ENCODE measurements at regions not wholly inside any gene's neighbourhood (a gene's known extent, or its start where the extent isn't known, plus 50 kb on each side); places are given as distances from the start of the nearest gene placed in this dataset.

DNA sequence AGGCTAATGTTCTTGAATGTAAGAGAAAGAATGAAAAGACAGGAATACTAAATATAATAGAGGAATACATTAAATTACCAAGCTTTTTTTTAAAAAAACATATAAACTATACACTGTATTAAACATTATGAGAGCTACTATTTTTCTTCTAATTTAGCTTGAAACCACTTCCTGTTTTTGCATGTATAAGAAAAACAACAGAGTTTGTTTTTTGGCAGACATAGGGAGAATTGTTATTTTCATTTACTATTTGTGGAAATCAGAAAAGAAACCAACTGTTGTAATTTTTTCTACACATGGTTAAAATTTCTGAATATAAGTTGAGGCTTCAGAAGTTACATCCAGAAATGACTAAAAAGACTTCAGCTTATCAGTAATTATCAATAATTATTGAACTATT is 991.8 kb upstream of the GJE1 start:
- no peaks in the 10 kb centered on the region for H3K9me3 Mint-ChIP-seq
- no peaks in the 10 kb centered on the region for H3K4me1 Mint-ChIP-seq (ENCODE audit: low read depth)
- H3K27me3 Mint-ChIP-seq (ENCODE audit: insufficient read depth) = peaks cover 3% of the 10 kb centered on the region
- DNase-seq (ENCODE audit: low spot score) = no peak
- no peak overlapping the region for H3K4me3 Mint-ChIP-seq
- H3K36me3 Mint-ChIP-seq (ENCODE audit: low read depth) = no peaks in the 10 kb centered on the region
- H3K27ac Mint-ChIP-seq = no peak overlapping the region
- intact Hi-C loops (cut with micrococcal nuclease) = no loop called here

DNA sequence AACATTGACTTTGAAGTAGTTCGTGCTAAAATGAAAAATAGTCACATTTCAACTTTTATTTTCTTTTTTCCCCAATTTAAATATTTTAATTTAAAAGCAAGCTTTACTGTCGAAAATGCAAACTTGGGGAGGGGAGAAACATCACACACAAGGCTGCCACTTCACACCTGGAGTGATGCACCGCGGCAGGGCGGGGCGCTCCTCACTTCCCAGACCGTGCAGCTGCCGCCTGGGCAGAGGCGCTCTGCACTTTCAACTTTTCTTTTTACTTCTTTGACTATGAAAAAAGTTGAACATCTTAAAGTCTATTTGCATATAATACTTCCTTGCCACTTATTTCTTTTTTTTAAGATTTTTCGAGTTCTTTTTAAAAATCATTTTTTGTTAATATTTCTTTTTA is 993.3 kb upstream of the GJE1 start:
- Mint-ChIP-seq H3K4me3 (no peak overlapping the region), H3K9me3 (no peaks in the 10 kb centered on the region), H3K4me1 (ENCODE audit: low read depth) (no peaks in the 10 kb centered on the region), H3K27me3 (ENCODE audit: insufficient read depth) (peaks cover 3% of the 10 kb centered on the region), H3K27ac (no peak overlapping the region), H3K36me3 (ENCODE audit: low read depth) (no peaks in the 10 kb centered on the region)
- no peak for DNase-seq (ENCODE audit: low spot score)
- intact Hi-C loops (cut with micrococcal nuclease) = loop anchor here (10.0 kb wide), 1 partner anchor 425 kb away; no protein-coding TSS in a partner anchor

DNA sequence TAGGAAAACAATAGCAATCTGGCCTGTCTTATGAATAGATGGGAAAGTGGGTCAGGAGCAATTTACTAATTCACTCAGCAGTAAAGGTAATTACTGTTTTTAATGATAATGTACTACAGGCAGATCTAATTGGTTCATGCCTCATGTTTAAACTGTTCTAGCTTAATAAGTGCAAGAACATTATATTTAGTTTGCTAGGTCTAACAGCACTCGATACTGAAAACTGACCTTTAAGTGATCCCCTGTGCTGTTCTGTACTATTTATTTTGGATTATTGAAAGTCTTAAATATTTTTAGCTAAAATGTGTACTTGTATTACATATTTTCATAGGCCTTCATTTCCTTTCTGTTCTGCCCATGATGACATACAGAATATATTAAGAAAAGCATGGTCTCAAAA is 998.0 kb upstream of the GJE1 start:
- no peak overlapping the region for H3K4me3 Mint-ChIP-seq
- H3K4me1 Mint-ChIP-seq (ENCODE audit: low read depth) = no peaks in the 10 kb centered on the region
- no peaks in the 10 kb centered on the region for H3K36me3 Mint-ChIP-seq (ENCODE audit: low read depth)
- no peak overlapping the region for H3K27ac Mint-ChIP-seq
- H3K27me3 Mint-ChIP-seq (ENCODE audit: insufficient read depth) = peaks cover 1% of the 10 kb centered on the region
- intact Hi-C loops (cut with micrococcal nuclease) = loop anchor here (10.0 kb wide), 1 partner anchor 430 kb away; no protein-coding TSS in a partner anchor
- H3K9me3 Mint-ChIP-seq = no peaks in the 10 kb centered on the region
- no peak for DNase-seq (ENCODE audit: low spot score)

DNA sequence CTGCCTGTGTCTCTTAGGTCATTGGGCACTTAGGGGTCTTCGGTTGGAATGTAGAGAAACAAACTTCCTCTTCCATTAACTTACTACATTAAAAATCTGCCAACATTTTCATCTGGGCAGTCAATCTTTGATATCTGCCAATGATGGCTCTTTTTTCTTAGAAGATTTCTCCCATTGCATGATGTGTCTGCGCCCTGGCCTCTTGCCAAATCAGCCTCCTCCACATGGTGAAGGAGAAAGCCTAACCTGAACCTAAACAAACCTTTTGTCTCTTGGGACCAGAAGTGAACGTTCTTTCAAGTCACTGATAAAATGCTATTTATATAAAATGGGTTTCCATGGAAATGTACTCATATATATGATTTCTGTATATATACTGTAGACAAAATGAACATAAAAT is 998.9 kb upstream of the GJE1 start:
- Mint-ChIP-seq H3K9me3 (no peaks in the 10 kb centered on the region), H3K27ac (no peak overlapping the region), H3K36me3 (ENCODE audit: low read depth) (no peaks in the 10 kb centered on the region), H3K4me3 (no peak overlapping the region), H3K27me3 (ENCODE audit: insufficient read depth) (peaks cover 3% of the 10 kb centered on the region), H3K4me1 (ENCODE audit: low read depth) (no peaks in the 10 kb centered on the region)
- intact Hi-C loops (cut with micrococcal nuclease) = loop anchor here (10.0 kb wide), 1 partner anchor 431 kb away; no protein-coding TSS in a partner anchor
- no peak for DNase-seq (ENCODE audit: low spot score)

DNA sequence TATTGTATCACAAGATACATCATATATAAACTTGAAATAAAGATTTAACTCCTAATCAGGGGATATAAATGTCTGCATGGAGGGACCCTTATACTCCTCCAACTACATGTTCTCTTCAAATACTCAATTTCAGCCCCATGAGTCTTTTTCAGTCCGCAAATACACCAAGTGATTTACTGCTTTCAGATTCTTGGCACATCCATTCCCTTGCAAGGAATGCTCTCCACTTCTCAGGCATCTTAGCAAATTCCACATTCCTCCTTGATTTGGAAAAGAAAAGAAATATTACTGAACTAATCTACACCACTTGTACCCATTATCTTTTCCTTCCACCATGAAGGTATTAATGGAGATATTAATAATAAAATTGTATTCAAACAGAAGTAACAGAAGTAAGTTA is 999.4 kb upstream of the GJE1 start:
- Mint-ChIP-seq H3K36me3 (ENCODE audit: low read depth) (no peaks in the 10 kb centered on the region), H3K27ac (no peak overlapping the region), H3K9me3 (no peaks in the 10 kb centered on the region), H3K27me3 (ENCODE audit: insufficient read depth) (peaks cover 3% of the 10 kb centered on the region), H3K4me3 (no peak overlapping the region), H3K4me1 (ENCODE audit: low read depth) (no peaks in the 10 kb centered on the region)
- intact Hi-C loops (cut with micrococcal nuclease) = loop anchor here (10.0 kb wide), 1 partner anchor 431 kb away; no protein-coding TSS in a partner anchor
- DNase-seq (ENCODE audit: low spot score) = no peak

DNA sequence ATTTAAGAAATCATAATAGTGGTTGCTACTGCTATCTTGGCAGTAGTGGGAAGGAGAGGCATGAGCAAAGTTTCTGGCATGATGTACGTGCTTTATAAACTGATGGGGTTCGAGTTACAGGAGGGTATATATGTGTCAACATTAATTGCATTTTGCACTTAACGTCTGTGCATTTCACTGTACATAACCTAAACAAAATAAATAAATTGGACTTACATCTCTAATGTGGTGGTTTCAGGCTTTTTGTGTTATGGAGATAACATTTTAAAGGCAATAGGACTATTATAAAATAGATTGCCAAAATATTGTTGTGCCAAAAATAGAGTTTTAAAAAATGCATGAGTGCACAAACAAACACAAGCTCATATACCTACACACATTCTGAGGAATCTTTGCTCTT is 1001.1 kb upstream of the GJE1 start:
- intact Hi-C loops (cut with micrococcal nuclease) = loop anchor here (10.0 kb wide), 1 partner anchor 433 kb away; no protein-coding TSS in a partner anchor
- H3K36me3 Mint-ChIP-seq (ENCODE audit: low read depth) = no peaks in the 10 kb centered on the region
- no peaks in the 10 kb centered on the region for H3K9me3 Mint-ChIP-seq
- DNase-seq (ENCODE audit: low spot score) = no peak
- no peak overlapping the region for H3K4me3 Mint-ChIP-seq
- H3K27ac Mint-ChIP-seq = no peak overlapping the region
- peaks cover 3% of the 10 kb centered on the region for H3K27me3 Mint-ChIP-seq (ENCODE audit: insufficient read depth)
- H3K4me1 Mint-ChIP-seq (ENCODE audit: low read depth) = no peaks in the 10 kb centered on the region

DNA sequence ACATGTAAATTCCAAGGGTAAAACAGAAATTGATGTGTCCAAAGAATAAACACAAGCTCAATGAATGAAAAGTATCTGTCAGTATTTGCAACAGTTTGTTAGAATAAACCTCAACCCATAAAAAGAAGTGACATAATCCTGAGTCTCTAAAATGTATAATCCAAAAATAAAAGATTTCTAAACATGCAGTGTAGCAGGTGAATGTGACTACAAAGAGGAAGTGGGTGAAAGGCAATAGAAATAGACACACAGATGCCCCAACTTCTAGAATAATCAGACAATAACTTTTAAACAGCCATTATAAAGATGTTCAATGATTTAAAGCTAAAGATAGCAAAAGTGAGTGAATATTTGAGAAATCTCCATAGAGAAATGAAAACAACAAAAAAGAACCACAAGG is 1009.2 kb upstream of the GJE1 start:
- Mint-ChIP-seq H3K36me3 (ENCODE audit: low read depth) (no peaks in the 10 kb centered on the region), H3K27me3 (ENCODE audit: insufficient read depth) (no peaks in the 10 kb centered on the region)
- intact Hi-C loops (cut with micrococcal nuclease) = no loop called here

DNA sequence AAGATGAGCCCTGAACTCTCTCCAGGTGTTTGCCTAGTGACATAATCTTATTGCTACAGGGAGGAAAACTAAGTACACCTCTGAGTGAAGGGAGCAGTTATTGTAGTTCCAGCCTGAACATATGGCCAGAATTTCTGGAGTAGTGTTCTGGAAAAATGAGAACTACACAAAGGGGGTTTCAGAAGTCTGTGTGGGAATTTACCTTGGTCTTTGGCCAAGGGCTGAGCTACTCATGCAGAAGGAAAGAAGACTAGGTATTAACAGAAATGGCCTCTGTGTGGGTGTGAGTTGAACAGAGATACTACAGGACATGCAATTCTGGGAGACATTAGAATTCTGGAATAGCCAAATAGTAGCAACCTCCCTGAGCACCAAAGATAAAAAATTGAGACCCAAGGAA is 1009.7 kb upstream of the GJE1 start:
- H3K4me1 Mint-ChIP-seq (ENCODE audit: low read depth) = no peaks in the 10 kb centered on the region
- no peaks in the 10 kb centered on the region for H3K36me3 Mint-ChIP-seq (ENCODE audit: low read depth)
- DNase-seq (ENCODE audit: low spot score) = no peak
- no peak overlapping the region for H3K4me3 Mint-ChIP-seq
- intact Hi-C loops (cut with micrococcal nuclease) = no loop called here
- H3K9me3 Mint-ChIP-seq = no peaks in the 10 kb centered on the region
- no peak overlapping the region for H3K27ac Mint-ChIP-seq
- no peaks in the 10 kb centered on the region for H3K27me3 Mint-ChIP-seq (ENCODE audit: insufficient read depth)

More for the DNA sequence above, 1009.2 kb upstream of the GJE1 start:
- no peak for DNase-seq (ENCODE audit: low spot score)
- H3K4me3 Mint-ChIP-seq = no peak overlapping the region
- H3K27ac Mint-ChIP-seq = no peak overlapping the region
- no peaks in the 10 kb centered on the region for H3K4me1 Mint-ChIP-seq (ENCODE audit: low read depth)
- no peaks in the 10 kb centered on the region for H3K9me3 Mint-ChIP-seq

DNA sequence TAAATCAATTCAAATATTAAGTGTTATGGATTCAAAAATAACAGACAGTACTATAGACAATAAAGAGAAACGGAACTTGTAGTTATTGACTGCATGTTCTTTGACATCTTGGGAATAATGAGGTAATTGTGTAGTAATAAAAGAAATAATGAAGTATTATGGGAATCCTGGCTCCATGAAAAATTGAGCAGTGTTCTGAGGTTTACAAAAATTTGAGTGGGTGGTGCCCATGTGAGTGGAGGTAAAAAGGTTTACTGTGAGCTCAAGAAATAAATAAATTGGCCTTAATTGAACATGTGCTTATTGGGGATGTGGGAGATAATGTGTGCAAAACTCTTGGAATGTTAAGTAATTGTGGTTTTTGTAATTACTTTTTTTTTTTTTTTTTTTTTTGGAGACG is 1013.7 kb upstream of the GJE1 start:
- Mint-ChIP-seq H3K27ac (no peak overlapping the region), H3K4me1 (ENCODE audit: low read depth) (no peaks in the 10 kb centered on the region), H3K4me3 (no peak overlapping the region), H3K9me3 (no peaks in the 10 kb centered on the region), H3K27me3 (ENCODE audit: insufficient read depth) (no peaks in the 10 kb centered on the region), H3K36me3 (ENCODE audit: low read depth) (no peaks in the 10 kb centered on the region)
- intact Hi-C loops (cut with micrococcal nuclease) = no loop called here
- no peak for DNase-seq (ENCODE audit: low spot score)

DNA sequence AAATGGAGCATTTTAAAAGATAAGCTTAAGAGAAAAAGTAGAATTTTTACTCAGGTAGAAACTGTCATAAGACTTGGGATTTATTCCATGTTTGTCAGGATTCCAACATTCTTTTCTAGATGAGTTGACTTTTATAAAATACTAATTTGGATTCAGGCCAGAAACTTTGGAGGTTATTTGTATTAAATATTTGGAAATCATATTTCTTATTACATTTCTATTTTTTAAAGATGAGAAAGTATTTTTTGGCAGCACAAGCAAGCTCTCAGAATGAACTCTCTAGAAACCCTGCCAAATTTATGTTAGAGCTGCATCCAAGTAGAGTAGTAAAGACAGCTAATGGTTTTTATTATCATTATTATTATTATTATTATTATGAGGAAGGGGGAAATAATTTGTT is 1014.9 kb upstream of the GJE1 start:
- DNase-seq (ENCODE audit: low spot score) = no peak
- Mint-ChIP-seq H3K36me3 (ENCODE audit: low read depth) (no peaks in the 10 kb centered on the region), H3K27ac (no peak overlapping the region), H3K4me3 (no peak overlapping the region), H3K27me3 (ENCODE audit: insufficient read depth) (no peaks in the 10 kb centered on the region), H3K4me1 (ENCODE audit: low read depth) (no peaks in the 10 kb centered on the region), H3K9me3 (no peaks in the 10 kb centered on the region)
- intact Hi-C loops (cut with micrococcal nuclease) = no loop called here

DNA sequence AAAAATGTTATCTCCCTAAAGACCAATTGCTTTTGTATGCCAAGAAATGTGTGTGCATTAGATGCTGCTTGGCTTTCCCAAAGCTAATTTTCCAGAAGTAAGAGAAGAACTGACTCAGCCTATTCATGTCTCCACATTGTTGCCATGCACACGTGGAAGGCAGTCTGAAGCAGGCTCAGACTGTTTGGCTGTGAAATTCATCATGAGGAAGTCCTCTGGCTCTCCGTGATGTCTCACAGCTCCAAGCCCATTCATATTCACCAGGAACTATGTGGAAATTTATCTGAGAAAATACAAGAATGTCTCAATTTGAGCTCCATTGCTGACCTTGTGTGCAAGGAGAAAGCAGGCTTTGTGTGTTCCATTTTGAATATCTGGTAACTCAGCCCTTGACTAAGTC is 1022.2 kb upstream of the GJE1 start:
- H3K4me3 Mint-ChIP-seq = no peak overlapping the region
- H3K27me3 Mint-ChIP-seq (ENCODE audit: insufficient read depth) = no peaks in the 10 kb centered on the region
- intact Hi-C loops (cut with micrococcal nuclease) = no loop called here
- H3K4me1 Mint-ChIP-seq (ENCODE audit: low read depth) = no peaks in the 10 kb centered on the region
- H3K27ac Mint-ChIP-seq = no peak overlapping the region
- no peaks in the 10 kb centered on the region for H3K36me3 Mint-ChIP-seq (ENCODE audit: low read depth)
- no peaks in the 10 kb centered on the region for H3K9me3 Mint-ChIP-seq
- no peak for DNase-seq (ENCODE audit: low spot score)

DNA sequence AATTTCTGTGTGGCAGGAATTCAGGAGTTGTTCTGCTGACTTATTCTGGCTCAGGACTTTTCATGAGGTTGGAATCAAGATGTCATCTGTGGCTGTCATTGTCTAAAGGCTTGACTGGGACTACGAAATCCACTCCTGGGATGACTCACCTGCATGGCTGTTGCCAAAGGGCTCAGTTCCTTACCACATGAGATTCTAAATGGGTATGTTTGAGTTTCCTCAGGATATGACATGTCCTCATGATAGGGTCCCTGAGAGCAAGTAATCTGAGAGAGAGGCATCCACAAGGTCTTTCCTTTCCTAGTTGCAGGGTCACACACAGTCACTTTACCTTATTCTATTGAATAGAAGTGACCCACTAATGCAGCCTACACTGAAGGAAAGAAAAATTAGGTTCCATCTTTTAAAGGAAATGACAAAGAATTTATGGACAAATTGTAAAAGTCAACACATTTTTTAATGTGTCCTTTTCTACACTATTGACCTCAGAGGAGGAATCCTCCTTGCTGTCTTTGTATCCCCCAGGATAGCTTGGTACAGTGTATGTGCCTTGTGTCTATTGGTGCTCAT is 1025.0 kb upstream of the GJE1 start:
- DNase-seq (ENCODE audit: low spot score) = no peak
- Mint-ChIP-seq H3K27me3 (ENCODE audit: insufficient read depth) (no peaks in the 10 kb centered on the region), H3K9me3 (no peaks in the 10 kb centered on the region), H3K4me1 (ENCODE audit: low read depth) (no peaks in the 10 kb centered on the region), H3K4me3 (no peak overlapping the region), H3K27ac (no peak overlapping the region), H3K36me3 (ENCODE audit: low read depth) (no peaks in the 10 kb centered on the region)
- intact Hi-C loops (cut with micrococcal nuclease) = no loop called here

DNA sequence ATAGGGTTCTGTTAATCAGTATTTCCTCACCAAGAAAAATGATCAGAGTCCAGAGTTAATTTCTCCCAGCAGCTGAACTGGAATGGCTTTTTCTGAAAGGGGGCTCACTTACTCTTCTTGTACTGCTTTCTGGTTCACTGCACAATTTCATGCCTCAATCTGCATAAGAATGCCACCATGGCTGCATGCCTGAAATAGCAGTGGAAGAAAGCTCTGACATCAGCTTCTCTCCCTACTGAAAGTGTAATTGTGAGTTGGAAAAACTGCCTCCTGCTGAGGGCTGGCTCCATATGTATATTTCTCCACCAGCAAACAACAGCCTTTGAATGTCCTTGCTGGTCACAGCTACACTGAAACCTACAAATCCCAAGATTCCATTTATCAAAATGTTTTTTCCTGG is 1027.2 kb upstream of the GJE1 start:
- DNase-seq (ENCODE audit: low spot score) = no peak
- intact Hi-C loops (cut with micrococcal nuclease) = no loop called here
- Mint-ChIP-seq H3K4me1 (ENCODE audit: low read depth) (no peaks in the 10 kb centered on the region), H3K27me3 (ENCODE audit: insufficient read depth) (no peaks in the 10 kb centered on the region), H3K27ac (no peak overlapping the region), H3K4me3 (no peak overlapping the region), H3K36me3 (ENCODE audit: low read depth) (no peaks in the 10 kb centered on the region), H3K9me3 (no peaks in the 10 kb centered on the region)

DNA sequence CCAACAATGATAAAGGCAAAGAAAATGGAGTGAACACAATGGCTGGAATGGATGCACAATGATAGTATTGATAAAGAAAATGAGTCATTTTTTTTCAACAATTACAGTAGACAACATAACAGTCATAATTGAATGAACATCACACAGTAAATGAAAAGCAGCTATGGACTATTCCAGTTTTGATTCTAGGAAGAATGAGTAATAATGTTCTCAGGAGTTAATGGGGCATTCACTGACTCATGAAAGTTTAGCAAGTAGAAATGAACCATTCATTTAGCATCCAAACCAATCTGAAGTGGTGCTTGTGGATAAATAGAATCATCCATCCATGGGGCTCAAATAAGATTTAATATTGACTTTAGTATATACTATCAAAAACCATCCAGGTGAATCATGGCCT is 1029.5 kb upstream of the GJE1 start:
- no peak for DNase-seq (ENCODE audit: low spot score)
- intact Hi-C loops (cut with micrococcal nuclease) = no loop called here
- Mint-ChIP-seq H3K4me3 (no peak overlapping the region), H3K27me3 (ENCODE audit: insufficient read depth) (no peaks in the 10 kb centered on the region), H3K36me3 (ENCODE audit: low read depth) (no peaks in the 10 kb centered on the region), H3K9me3 (no peaks in the 10 kb centered on the region), H3K27ac (no peak overlapping the region), H3K4me1 (ENCODE audit: low read depth) (no peaks in the 10 kb centered on the region)

Measured in activated T-helper 1 cell treated with anti-CD3 and anti-CD28 coated beads, Interleukin-12 subunit alpha, Interleukin-12 subunit beta, Interleukin-2, Interleukin-4 antibody, amounts not matched to agents 30 ng/mL and 10 ng/mL and 1 ng/mL, durations not matched to agents 14 hours and 24 hours and 36 hours (primary cell).